ENCODE measurements at regions not wholly inside any gene's neighbourhood (a gene's known extent, or its start where the extent isn't known, plus 50 kb on each side); places are given as distances from the start of the nearest gene placed in this dataset.

GRCh38 chr18:29488617-29489016 is 1311.7 kb upstream of the CDH2 start:
- Histone ChIP-seq H3K36me3 (ENCODE audit: control insufficient read depth, low read length) (no peaks in the 10 kb centered on the region), H3K27ac (ENCODE audit: low read depth, low read length) (no peak overlapping the region), H3K4me2 (ENCODE audit: low read length) (no peak overlapping the region), H3K79me2 (ENCODE audit: control insufficient read depth, low read length) (no peaks in the 10 kb centered on the region), H3K4me1 (ENCODE audit: control insufficient read depth, low read length) (no peaks in the 10 kb centered on the region), H3K27me3 (ENCODE audit: control insufficient read depth, low read length) (no peaks in the 10 kb centered on the region), H3F3A (ENCODE audit: control insufficient read depth, insufficient read depth) (no peaks in the 10 kb centered on the region), H3K4me3 (ENCODE audit: low read length) (no peak overlapping the region), H4K20me1 (ENCODE audit: control insufficient read depth, insufficient read depth, low read depth, low read length) (no peaks in the 10 kb centered on the region), H3K9me2 (replicated peaks; ENCODE audit: control insufficient read depth, low read length) (no peaks in the 10 kb centered on the region; the same call in 1 of the 2 replicates), H3K9me3 (ENCODE audit: control insufficient read depth, insufficient read depth, low read length) (no peaks in the 10 kb centered on the region; the same call in 1 of the 2 replicates)
- TF ChIP-seq CTCF (IDR thresholded peaks at IDR 0.05; ENCODE audit: low read depth, low read length, poor library complexity, severe bottlenecking), result no peak
- no peak for TF ChIP-seq EZH2phosphoT487 (IDR thresholded peaks at IDR 0.05; ENCODE audit: borderline replicate concordance, low read length)

GRCh38 chr18:29465526-29465925 is 1288.6 kb upstream of the CDH2 start:
- no peak overlapping the region for H3K4me2 ChIP-seq (ENCODE audit: low read length)
- H3K36me3 ChIP-seq (ENCODE audit: control insufficient read depth, low read length), result no peaks in the 10 kb centered on the region
- H3K27ac ChIP-seq (ENCODE audit: low read depth, low read length), result no peak overlapping the region
- H3K27me3 ChIP-seq (ENCODE audit: control insufficient read depth, low read length), result no peaks in the 10 kb centered on the region
- H3F3A ChIP-seq (ENCODE audit: control insufficient read depth, insufficient read depth), result no peaks in the 10 kb centered on the region
- H4K20me1 ChIP-seq (ENCODE audit: control insufficient read depth, insufficient read depth, low read depth, low read length), result no peaks in the 10 kb centered on the region
- H3K9me3 ChIP-seq (ENCODE audit: control insufficient read depth, insufficient read depth, low read length), result no peaks in the 10 kb centered on the region
- H3K9me2 ChIP-seq (replicated peaks; ENCODE audit: control insufficient read depth, low read length), result no peaks in the 10 kb centered on the region
- no peak overlapping the region for H3K4me3 ChIP-seq (ENCODE audit: low read length)
- TF ChIP-seq EZH2phosphoT487 (IDR thresholded peaks at IDR 0.05; ENCODE audit: borderline replicate concordance, low read length) (no peak), CTCF (IDR thresholded peaks at IDR 0.05; ENCODE audit: low read depth, low read length, poor library complexity, severe bottlenecking) (no peak)
- H3K79me2 ChIP-seq (ENCODE audit: control insufficient read depth, low read length), result no peaks in the 10 kb centered on the region
- no peaks in the 10 kb centered on the region for H3K4me1 ChIP-seq (ENCODE audit: control insufficient read depth, low read length)

GRCh38 chr18:29459972-29460371 is 1283.0 kb upstream of the CDH2 start:
- Histone ChIP-seq H3K4me2 (ENCODE audit: low read length) (no peak overlapping the region), H3K4me3 (ENCODE audit: low read length) (no peak overlapping the region), H3K9me2 (replicated peaks; ENCODE audit: control insufficient read depth, low read length) (no peaks in the 10 kb centered on the region), H3K9me3 (ENCODE audit: control insufficient read depth, insufficient read depth, low read length) (no peaks in the 10 kb centered on the region; the same call in 1 of the 2 replicates), H4K20me1 (ENCODE audit: control insufficient read depth, insufficient read depth, low read depth, low read length) (no peaks in the 10 kb centered on the region), H3K27me3 (ENCODE audit: control insufficient read depth, low read length) (no peaks in the 10 kb centered on the region), H3F3A (ENCODE audit: control insufficient read depth, insufficient read depth) (no peaks in the 10 kb centered on the region), H3K36me3 (ENCODE audit: control insufficient read depth, low read length) (no peaks in the 10 kb centered on the region), H3K27ac (ENCODE audit: low read depth, low read length) (no peak overlapping the region), H3K79me2 (ENCODE audit: control insufficient read depth, low read length) (no peaks in the 10 kb centered on the region), H3K4me1 (ENCODE audit: control insufficient read depth, low read length) (no peaks in the 10 kb centered on the region)
- no peak for TF ChIP-seq CTCF (IDR thresholded peaks at IDR 0.05; ENCODE audit: low read depth, low read length, poor library complexity, severe bottlenecking)

All from DOHH2 (cell line).